ENCODE measurements at regions not wholly inside any gene's neighbourhood (a gene's known extent, or its start where the extent isn't known, plus 50 kb on each side); places are given as distances from the start of the nearest gene placed in this dataset.
A peak's percentile ranks its signal among the peaks of the same experiment; 100 is the strongest.

- no peak overlapping the region for H3K4me3 ChIP-seq (ENCODE audit: low read length)
- DNase-seq (ENCODE audit: low read depth), result no peak
- TF ChIP-seq CTCF (conservative IDR thresholded peaks at IDR 0.05; ENCODE audit: low read depth, low read length), result no peak
Measured at GRCh38 chr3:84825817-84826216, 133.0 kb upstream of the CADM2 start.

GRCh38 chr3:84830476-84830875 lies 128.3 kb upstream of the CADM2 start:
- DNase-seq (ENCODE audit: low read depth), result no peak
- no peak for TF ChIP-seq CTCF (conservative IDR thresholded peaks at IDR 0.05; ENCODE audit: low read depth, low read length)
- H3K4me3 ChIP-seq (ENCODE audit: low read length), result no peak overlapping the region

- H3K4me3 ChIP-seq (ENCODE audit: low read length), result no peak overlapping the region
- TF ChIP-seq CTCF (conservative IDR thresholded peaks at IDR 0.05; ENCODE audit: low read depth, low read length), result no peak
- DNase-seq (ENCODE audit: low read depth), result peak; percentile 1
Measured at GRCh38 chr3:84835366-84835765, 123.4 kb upstream of the CADM2 start.

DNA sequence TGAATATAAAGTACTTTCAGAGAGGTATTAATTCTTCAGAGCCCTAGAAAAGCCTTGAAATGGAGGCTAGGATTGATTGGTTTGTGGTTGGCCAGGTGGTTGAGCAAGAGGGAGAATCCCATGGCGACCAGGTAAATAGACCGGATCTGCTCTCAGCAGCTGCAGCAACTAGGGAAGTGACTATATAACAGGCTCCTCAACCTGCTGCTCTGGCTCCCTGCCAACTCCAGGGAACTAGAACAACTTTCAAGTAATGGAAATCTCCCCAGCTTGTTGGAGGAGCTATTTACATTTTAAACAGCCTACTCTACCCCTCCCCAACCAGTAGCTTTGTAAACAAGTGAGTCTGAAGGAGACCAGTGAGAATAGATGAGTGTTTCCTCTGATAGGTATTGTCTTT lies 121.8 kb upstream of the CADM2 start:
- peak; percentile 2 for DNase-seq (ENCODE audit: low read depth)
- no peak for TF ChIP-seq CTCF (conservative IDR thresholded peaks at IDR 0.05; ENCODE audit: low read depth, low read length)
- no peak overlapping the region for H3K4me3 ChIP-seq (ENCODE audit: low read length)

DNA sequence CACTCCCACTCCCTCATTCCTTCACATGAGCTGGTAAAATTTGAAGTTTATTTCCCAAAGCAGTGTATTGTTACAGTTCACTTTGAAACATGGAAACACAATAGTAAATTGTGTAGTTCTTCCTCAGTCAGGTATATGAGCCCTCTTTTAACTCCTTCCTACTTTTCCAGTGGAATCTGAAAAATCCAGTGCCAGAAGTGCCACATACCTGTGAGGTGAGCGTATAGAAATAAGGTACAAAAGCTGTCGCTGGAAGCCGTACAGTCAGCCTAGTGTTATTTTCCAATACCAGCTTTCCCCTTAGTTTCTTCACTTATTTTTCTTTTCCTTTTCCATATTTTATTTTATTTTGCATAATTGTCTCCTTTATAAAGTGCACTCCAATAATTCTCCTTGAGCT lies 81.7 kb upstream of the CADM2 start:
- no peak overlapping the region for H3K4me3 ChIP-seq (ENCODE audit: low read length)
- DNase-seq (ENCODE audit: low read depth), result no peak
- no peak for TF ChIP-seq CTCF (conservative IDR thresholded peaks at IDR 0.05; ENCODE audit: low read depth, low read length)

- H3K4me3 ChIP-seq (ENCODE audit: low read length), result no peak overlapping the region
- DNase-seq (ENCODE audit: low read depth), result no peak
- TF ChIP-seq CTCF (conservative IDR thresholded peaks at IDR 0.05; ENCODE audit: low read depth, low read length), result no peak
Measured at GRCh38 chr3:84881288-84881687, 77.5 kb upstream of the CADM2 start.

DNA sequence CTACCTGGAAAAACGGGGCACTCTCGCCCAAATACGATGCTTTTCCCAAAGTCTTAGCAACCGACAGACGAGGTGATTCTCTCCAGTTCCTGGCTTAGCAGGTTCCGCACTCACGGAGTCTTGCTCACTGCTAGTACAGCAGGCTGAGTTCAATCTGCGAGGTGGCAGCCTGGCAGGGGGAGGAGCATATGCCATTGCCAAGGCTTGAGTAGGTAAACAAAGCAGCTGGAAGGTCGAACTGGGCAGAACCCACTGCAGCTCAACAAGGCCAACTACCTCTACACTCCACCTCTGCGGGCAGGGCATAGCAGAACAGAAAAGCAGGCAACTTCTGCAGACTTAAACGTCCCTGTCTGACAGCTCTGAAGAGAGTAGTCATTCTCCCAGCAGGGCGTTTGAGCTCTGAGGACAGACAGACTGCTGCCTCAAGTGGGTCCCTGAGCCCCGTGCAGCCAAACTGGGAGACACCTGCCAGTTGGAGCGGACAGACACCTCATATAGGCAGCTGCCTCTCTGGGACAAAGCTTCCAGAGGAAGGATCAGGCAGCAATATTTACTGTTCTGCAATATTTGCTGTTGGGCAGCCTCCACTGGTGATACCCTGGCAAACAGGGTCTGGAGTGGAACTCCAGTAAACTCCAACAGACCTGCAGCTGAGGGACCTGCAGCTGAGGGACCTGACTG lies 73.4 kb upstream of the CADM2 start:
- no peak for TF ChIP-seq CTCF (conservative IDR thresholded peaks at IDR 0.05; ENCODE audit: low read depth, low read length)
- DNase-seq (ENCODE audit: low read depth), result no peak
- H3K4me3 ChIP-seq (ENCODE audit: low read length), result no peak overlapping the region

Data from retinal pigment epithelial cell (primary cell).